RWPE1 (cell line): ENCODE measurements at regions not wholly inside any gene's neighbourhood (a gene's known extent, or its start where the extent isn't known, plus 50 kb on each side); places are given as distances from the start of the nearest gene placed in this dataset.
"Not testable (repeated sequence)": the region's sequence is repeated elsewhere in the genome, so short reads cannot be mapped to it uniquely, and the experiment has no call there.

ENCODE experiments used
- CTCF ChIA-PET: fragments of 350-600 bp; sonication (Branson Sonifier 250); formaldehyde crosslinking; extraction: SDS; loops from one replicate; lab custom pipeline; 2021; lab: Yijun Ruan, JAX
- POLR2A ChIA-PET: fragments of 400-600 bp; formaldehyde crosslinking; extraction: SDS; loops from one replicate; lab custom pipeline; 2020; ENCODE audit warnings: antibody characterized with exemption; ENCODE audit not compliant: low non-redundant PET; lab: Yijun Ruan, JAX
- DNase-seq: peaks from one replicate; pipeline ENCODE4 v3.0.0; 2012; ENCODE audit warnings: low spot score
- H3K27ac ChIP-seq: fragments of 450-650 bp; 2 replicates; pipeline ENCODE4 v1.5.1; 2017
- CTCF ChIP-seq: fragments of 450-650 bp; conservative IDR thresholded peaks from 2 replicates; pipeline ENCODE4 v1.5.1; 2017; ENCODE audit warnings: low read depth, mild to moderate bottlenecking

- no peak for DNase-seq
- TF ChIP-seq CTCF: no peak
- ChIA-PET CTCF (interaction anchor here (1.1 kb wide), 1 partner anchor 14 kb away, joined by 3 read pairs; no protein-coding TSS in a partner anchor), POLR2A (no interaction called here)
- no peak overlapping the region for H3K27ac ChIP-seq
Measured at GRCh38 chr4:26015133-26015651, 101.2 kb downstream of the SMIM20 start.

- ChIA-PET CTCF (no interaction called here), POLR2A (no interaction called here)
- no peak overlapping the region for H3K27ac ChIP-seq
- DNase-seq: no peak
- TF ChIP-seq CTCF: no peak
Measured at GRCh38 chr4:26015906-26016305, 101.9 kb downstream of the SMIM20 start.

- ChIA-PET CTCF (no interaction called here), POLR2A (no interaction called here)
- no peak for TF ChIP-seq CTCF
- DNase-seq: no peak
- H3K27ac ChIP-seq: no peak overlapping the region
Measured at GRCh38 chr4:26017531-26017930, 103.5 kb downstream of the SMIM20 start.

DNA sequence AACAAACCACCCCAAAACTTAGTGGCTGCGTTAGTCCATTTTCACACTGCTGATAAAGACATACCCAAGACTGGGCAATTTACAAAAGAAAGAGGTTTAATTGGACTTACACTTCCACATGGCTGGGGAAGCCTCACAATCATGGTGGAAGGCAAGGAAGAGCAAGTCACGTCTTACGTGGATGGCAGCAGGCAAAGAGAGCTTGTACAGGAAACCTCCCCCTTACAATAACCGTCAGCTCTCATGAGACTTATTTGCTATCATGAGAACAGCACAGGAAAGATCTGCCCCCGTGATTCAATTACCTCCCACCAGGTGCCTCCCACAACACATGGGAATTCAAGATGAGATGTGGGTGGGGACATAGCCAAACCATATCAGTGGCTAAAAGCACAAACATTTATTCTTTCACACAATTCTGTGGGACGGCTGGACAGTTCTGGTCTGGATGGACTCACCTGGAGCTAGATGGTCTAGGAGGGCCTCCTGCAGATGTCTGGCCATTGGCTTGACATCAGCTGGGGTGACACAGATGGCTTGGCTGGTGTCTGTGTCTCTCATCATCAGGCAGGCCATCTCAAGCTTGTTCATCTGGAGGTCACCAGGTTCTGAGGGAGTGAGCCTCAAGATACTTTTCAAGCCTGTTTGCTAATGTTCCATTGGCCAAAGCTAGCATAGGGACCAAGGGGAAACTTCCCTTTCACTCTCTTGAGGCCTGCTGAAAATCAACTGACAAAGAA, 104.1 kb downstream of the SMIM20 start:
- POLR2A ChIA-PET, CTCF ChIA-PET, H3K27ac ChIP-seq, DNase-seq: not testable (repeated sequence)

DNA sequence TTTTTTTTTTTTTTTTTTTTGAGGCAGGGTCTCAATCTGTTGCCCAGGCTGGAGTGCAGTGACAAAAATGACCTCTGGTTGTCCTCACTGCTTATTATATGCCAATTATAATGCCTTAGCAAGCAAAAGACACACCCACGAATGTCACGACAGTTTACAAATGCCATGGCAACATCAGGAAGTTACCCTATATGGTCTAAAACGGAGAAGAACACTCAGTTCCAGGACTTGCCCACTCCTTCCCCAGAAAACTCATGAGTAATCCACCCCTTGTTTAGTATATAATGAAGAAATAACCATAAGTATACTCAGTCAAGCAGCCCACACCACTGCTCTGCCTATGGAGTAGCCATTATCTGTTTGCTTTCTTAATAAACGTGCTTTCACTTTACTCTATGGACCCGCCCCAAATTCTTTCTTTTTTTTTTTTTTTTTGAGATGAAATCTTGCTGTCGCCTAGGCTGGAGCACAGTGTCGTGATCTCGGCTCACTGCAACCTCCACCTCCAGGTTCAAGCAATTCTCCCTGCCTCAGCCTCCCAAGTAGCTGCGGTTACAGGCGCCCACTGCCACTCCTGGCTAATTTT, 106.2 kb downstream of the SMIM20 start:
- peak; percentile 39 for DNase-seq
- TF ChIP-seq CTCF: no peak
- ChIA-PET CTCF (interaction anchor here (0.6 kb wide), 1 partner anchor 26 kb away, joined by 3 read pairs; no protein-coding TSS in a partner anchor), POLR2A (no interaction called here)
- no peak overlapping the region for H3K27ac ChIP-seq

- POLR2A ChIA-PET: no interaction called here
- peak; percentile 46 for DNase-seq
- CTCF ChIA-PET: interaction anchor here (0.6 kb wide), 1 partner anchor 26 kb away, joined by 3 read pairs; no protein-coding TSS in a partner anchor
Measured at GRCh38 chr4:26020881-26021280, 106.9 kb downstream of the SMIM20 start.

More at GRCh38 chr4:26020881-26021280, 106.9 kb downstream of the SMIM20 start:
- no peak overlapping the region for H3K27ac ChIP-seq
- no peak for TF ChIP-seq CTCF
